ENCODE measurements at regions not wholly inside any gene's neighbourhood (a gene's known extent, or its start where the extent isn't known, plus 50 kb on each side); places are given as distances from the start of the nearest gene placed in this dataset.

DNA sequence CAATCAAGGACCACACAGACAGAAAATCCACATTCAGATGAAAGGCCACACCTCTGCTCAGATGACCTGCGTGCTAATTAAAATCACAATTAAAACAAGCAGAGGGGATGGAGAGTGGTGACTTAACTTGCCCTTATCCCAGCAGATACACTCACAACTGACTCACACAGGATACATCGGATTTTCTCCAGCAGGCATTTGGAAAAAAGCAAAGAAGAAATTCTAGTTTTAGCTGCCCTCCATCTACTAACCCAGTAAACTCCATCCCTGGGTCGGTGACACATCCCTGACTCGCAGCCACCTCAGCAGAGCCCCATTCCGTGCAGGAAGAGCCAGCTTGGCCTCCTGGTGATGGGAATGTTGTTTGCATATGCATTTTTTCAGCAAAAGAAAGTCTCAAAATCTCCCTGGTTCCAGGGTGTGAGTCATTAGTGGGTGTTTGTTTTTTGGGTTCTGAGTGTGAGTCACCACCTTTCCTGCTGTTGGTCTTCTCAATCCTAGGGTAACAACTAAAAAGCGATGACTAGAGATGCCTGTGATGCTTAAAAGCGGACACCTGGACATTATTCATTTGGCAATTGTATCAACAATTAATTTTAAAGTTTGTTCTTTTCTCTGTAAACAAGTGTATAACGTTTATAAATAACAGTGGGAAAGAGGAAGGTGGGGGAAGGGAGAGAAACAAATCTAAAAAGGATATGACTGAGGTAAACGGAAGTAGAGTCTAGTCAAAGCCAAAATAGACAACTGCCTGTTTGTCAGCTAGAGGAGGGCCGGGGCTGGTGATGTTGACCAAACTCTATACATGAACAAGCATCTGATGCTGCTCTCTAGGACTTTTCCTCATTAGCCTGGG, 49.8 kb upstream of the SLC4A7 start:
- TF ChIP-seq, protein P1, sequence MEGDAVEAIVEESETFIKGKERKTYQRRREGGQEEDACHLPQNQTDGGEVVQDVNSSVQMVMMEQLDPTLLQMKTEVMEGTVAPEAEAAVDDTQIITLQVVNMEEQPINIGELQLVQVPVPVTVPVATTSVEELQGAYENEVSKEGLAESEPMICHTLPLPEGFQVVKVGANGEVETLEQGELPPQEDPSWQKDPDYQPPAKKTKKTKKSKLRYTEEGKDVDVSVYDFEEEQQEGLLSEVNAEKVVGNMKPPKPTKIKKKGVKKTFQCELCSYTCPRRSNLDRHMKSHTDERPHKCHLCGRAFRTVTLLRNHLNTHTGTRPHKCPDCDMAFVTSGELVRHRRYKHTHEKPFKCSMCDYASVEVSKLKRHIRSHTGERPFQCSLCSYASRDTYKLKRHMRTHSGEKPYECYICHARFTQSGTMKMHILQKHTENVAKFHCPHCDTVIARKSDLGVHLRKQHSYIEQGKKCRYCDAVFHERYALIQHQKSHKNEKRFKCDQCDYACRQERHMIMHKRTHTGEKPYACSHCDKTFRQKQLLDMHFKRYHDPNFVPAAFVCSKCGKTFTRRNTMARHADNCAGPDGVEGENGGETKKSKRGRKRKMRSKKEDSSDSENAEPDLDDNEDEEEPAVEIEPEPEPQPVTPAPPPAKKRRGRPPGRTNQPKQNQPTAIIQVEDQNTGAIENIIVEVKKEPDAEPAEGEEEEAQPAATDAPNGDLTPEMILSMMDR (conservative IDR thresholded peaks at IDR 0.05; ENCODE audit: low read depth, low read length), result peak; percentile 68
- DNase-seq (ENCODE audit: low read depth), result peak; percentile 93
- H3K4me3 ChIP-seq (ENCODE audit: low read depth, low read length), result no peak overlapping the region
